ENCODE measurements at regions not wholly inside any gene's neighbourhood (a gene's known extent, or its start where the extent isn't known, plus 50 kb on each side); places are given as distances from the start of the nearest gene placed in this dataset.
A peak's percentile ranks its signal among the peaks of the same experiment; 100 is the strongest.

- DNase-seq = peak; percentile 12
Measured at GRCh38 chr20:55782912-55783253, 222.4 kb downstream of the CBLN4 start.

GRCh38 chr20:55782224-55782911 lies 223.0 kb downstream of the CBLN4 start:
- no peak for DNase-seq

- no peak for DNase-seq
Measured at GRCh38 chr20:55778796-55779195, 226.5 kb downstream of the CBLN4 start.

- no peak for DNase-seq
Measured at GRCh38 chr20:55777641-55778040, 227.7 kb downstream of the CBLN4 start.

GRCh38 chr20:55776176-55776575 lies 229.1 kb downstream of the CBLN4 start:
- no peak for DNase-seq

- DNase-seq = no peak
Measured at GRCh38 chr20:55774628-55775027, 230.7 kb downstream of the CBLN4 start.

GRCh38 chr20:55761797-55762196 lies 243.5 kb downstream of the CBLN4 start:
- no peak for DNase-seq

- no peak for DNase-seq
Measured at GRCh38 chr20:55761100-55761499, 244.2 kb downstream of the CBLN4 start.

- DNase-seq = no peak
Measured at GRCh38 chr20:55760586-55760985, 244.7 kb downstream of the CBLN4 start.

- no peak for DNase-seq
Measured at GRCh38 chr20:55755861-55756260, 249.5 kb downstream of the CBLN4 start.

- DNase-seq = no peak
Measured at GRCh38 chr20:55755411-55755810, 249.9 kb downstream of the CBLN4 start.

GRCh38 chr20:55746723-55747122 lies 258.6 kb downstream of the CBLN4 start:
- DNase-seq = no peak

- DNase-seq = no peak
Measured at GRCh38 chr20:55745840-55746239, 259.5 kb downstream of the CBLN4 start.

- DNase-seq = no peak
Measured at GRCh38 chr20:55744896-55745295, 260.4 kb downstream of the CBLN4 start.

GRCh38 chr20:55741801-55742200 lies 263.5 kb downstream of the CBLN4 start:
- DNase-seq = no peak

GRCh38 chr20:55740076-55740475 lies 265.2 kb downstream of the CBLN4 start:
- DNase-seq = no peak

GRCh38 chr20:55730321-55730720 lies 275.0 kb downstream of the CBLN4 start:
- DNase-seq = no peak

GRCh38 chr20:55714736-55715135 lies 290.6 kb downstream of the CBLN4 start:
- DNase-seq = no peak

- no peak for DNase-seq
Measured at GRCh38 chr20:55714082-55714481, 291.2 kb downstream of the CBLN4 start.

- DNase-seq = no peak
Measured at GRCh38 chr20:55704458-55704857, 300.9 kb downstream of the CBLN4 start.

- no peak for DNase-seq
Measured at GRCh38 chr20:55701467-55701866, 303.9 kb downstream of the CBLN4 start.

GRCh38 chr20:55696520-55696919 lies 308.8 kb downstream of the CBLN4 start:
- no peak for DNase-seq

- no peak for DNase-seq
Measured at GRCh38 chr20:55693641-55694040, 311.7 kb downstream of the CBLN4 start.

GRCh38 chr20:55685841-55686240 lies 319.5 kb downstream of the CBLN4 start:
- no peak for DNase-seq

- DNase-seq = no peak
Measured at GRCh38 chr20:55685425-55685824, 319.9 kb downstream of the CBLN4 start.

- DNase-seq = no peak
Measured at GRCh38 chr20:55684578-55684977, 320.7 kb downstream of the CBLN4 start.

Data from NCI-H1105 (cell line).